ENCODE measurements at regions not wholly inside any gene's neighbourhood (a gene's known extent, or its start where the extent isn't known, plus 50 kb on each side); places are given as distances from the start of the nearest gene placed in this dataset.
"Not testable (repeated sequence)": the region's sequence is repeated elsewhere in the genome, so short reads cannot be mapped to it uniquely, and the experiment has no call there.

DNA sequence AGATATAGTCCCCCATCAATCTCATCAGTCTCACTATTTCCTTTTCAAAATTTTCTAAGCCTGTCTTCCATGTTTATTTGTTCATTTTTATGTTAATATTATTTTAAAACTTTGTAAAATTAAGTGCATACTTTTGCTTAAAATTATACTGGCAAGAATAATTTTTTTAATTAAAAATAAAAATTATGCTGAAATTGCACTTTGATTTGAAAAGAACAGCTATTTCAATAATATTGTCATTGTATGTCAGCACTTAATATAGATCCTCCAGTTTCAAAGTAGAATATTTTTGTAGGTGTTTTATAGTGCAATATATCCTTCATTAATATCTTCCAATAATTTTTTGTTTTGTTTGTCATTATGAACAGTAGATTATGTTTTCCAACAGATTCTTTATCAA, 99.0 kb upstream of the MAGI2 start:
- no peak for DNase-seq (ENCODE audit: low read depth)

DNA sequence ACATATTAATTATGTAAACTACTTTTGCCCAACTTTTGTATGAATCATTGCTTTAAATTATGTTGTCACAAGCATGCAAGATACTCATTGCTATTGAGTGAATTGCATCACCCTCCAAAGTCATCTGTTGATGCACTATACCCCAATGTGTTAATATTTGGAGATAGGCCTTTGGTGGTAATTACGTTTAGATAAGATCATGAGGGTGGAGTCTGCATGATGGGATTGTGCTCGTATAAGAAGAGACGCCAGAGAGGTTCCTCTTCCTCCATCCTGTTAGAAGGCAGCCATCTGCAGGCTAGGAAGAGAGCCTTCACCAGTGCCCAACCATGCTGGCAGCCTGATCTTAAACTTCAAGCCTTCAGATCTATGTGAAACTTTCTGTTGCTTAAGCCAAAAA, 95.3 kb upstream of the MAGI2 start:
- no peak for DNase-seq (ENCODE audit: low read depth)

DNA sequence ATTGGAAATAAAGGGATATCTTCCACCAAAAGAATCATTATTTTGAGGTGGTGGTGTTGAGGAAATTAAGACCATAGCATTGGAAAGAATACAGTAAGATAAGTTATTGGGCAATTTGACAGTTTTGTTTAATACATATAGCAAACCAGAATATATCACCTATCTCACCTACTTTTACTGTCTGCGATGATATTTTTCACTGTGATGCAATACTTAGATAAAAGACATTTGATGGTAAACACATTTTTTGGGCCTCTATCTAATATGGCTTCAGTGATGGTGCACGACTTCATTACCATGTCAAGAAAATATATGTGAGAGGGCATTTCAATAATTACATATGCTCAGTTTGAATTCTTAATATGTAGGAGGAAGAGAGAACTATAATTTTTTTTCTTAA, 93.7 kb upstream of the MAGI2 start:
- no peak for DNase-seq (ENCODE audit: low read depth)

DNA sequence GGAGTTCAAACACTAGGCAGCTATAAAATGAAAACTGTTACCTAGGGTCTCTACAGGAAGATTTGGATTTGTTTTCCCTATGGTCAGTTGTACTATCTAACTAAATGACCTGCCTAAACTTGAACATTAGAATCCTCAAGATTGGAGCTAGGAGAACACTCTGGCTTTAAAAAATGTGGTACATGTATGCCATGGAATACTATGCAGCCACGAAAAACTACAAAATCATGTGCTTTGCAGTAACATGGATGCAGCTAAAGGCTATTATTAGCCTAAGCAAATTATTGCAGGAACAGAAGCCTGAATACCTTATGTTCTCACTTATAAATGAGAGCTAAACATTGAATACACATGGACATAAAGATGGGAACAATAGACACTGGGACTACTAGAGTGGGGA, 87.1 kb upstream of the MAGI2 start:
- no peak for DNase-seq (ENCODE audit: low read depth)

DNA sequence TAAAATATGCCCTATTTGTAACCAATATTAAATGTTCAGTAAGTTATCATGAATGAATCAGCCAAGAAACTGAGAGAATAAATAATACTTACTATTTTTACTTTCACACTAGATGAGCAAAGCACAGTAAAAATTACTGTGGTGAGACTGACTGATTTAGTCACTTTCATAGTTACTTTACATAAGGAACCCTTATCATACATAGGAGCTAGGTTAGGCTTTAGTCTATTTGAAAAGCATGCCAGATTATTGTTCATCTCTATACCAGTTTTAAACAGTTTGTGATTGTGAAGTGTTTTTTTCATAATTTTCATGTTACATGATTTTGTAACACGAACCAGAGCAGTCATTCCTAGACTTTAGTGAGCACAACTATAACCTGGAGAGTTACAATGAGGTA, 80.7 kb upstream of the MAGI2 start:
- DNase-seq (ENCODE audit: low read depth), result no peak

DNA sequence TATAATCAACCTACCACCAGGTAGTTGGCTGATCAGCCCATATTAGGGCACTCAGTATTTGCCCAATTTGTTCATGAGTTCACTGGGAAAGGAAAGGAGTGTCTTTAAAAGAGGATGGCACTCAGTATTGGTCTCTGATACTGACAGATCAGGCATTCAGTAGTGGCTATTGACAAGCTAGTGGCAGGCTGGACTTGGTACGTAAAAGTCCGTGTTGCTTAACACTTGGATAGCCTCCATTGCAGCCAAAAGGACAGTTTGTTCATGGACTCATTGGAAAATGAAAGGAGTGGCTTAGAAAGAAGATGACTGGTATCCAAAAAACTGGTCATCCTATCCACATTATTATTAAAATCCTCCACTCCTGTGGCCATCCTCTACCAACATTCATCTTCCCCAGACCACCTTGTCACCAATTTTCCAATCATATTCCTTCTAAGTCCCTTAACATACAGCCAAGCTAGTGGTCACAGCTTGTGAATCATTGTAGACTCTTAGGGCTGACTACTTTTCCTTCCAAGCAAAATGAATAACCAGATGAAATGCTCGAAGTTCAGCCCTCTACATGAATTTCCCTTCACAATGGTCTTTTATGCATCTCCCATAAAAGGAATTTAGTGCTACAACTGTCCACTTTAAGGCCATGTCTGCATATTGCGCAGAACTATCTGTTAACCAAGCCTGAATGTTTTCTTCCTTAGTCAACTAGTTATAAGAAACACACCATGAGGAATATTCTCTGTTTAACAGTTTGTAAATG, 78.6 kb upstream of the MAGI2 start:
- peak; percentile 21 for DNase-seq (ENCODE audit: low read depth)

DNA sequence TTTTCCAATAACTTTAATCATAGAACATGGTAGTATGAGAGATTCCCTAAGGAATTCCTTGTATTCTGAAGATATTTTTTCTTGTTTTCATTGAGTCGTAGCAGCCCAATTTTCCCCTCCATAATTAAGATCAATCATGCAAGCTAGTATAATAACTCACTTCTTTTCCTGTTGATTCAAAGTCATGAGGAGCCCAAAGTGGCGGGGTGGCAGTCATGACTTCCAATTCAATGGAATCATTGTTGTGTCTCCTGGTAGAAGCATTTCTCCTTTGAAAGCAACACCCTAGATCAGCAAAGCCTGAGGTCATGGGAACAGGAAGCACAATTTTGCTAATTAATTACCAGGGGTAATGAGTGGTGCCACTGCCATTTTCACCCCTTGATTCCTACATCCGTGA, 77.6 kb upstream of the MAGI2 start:
- peak; percentile 22 for DNase-seq (ENCODE audit: low read depth)

DNA sequence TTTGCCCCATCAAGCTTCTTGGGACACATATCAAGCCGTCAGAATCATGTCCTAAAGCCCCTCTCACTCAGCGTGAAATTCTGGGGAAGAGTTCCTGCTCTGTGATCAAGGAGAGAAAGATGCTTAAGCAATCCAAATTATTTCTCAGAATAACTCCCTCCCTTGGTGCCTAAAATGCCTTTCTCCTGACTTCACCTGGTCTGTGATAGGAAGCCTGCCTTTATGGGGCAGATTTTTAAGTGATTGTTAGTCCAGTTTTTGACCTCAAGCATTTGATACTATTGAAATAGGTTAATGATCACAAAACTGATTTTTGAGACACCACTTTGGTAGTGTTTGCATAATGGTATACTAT, 76.4 kb upstream of the MAGI2 start:
- no peak for DNase-seq (ENCODE audit: low read depth)

DNA sequence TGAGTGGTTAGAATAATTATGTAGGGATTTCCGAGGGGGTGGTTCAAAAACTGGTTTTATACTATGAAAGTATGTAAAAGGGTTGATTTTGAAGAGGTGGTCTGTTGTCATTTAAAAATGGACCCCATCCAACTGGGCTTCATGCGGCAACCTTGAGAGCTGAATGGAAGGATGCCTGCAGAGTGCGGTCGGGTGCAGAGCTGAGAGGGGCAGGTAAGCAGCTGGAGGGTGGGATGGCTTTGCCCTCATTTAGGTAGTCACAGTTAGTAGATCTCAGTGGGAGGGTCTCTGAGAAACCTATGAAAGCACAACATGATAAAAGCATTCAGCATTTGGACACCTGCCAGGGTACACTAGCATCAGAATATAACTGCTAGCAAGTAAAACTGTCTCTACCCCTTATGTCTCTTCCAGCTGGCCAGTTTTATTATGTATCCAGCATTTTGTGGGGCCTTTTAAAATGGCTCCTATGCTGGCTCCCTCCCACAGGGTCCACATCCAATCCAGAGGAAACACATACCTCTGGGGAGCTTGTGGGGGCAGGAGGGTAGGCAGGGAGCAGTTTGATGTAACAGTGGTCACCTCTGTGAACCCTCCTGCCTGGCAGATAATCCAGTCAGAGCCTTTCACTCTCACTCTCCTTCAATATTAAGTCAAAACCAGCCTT, 75.9 kb upstream of the MAGI2 start:
- no peak for DNase-seq (ENCODE audit: low read depth)

DNA sequence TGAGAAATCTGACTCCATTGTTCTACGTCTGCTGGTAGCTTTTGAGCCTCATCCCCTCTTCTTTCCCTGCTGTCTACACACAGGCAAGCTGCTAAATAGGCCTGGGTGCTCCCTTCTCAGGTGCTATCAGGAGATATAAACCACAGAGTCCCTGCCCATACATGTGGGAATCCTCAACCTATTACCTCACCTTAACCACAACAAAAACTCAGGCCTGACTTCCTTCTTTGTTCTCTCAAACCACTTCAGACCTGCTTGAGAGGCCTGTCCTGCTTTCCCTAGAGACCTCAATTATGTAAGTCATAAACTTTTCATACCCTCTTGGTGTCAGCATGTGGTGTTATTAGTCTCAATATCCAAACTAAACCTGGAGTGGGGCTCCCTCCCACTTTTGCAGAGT, 75.0 kb upstream of the MAGI2 start:
- DNase-seq (ENCODE audit: low read depth), result no peak

DNA sequence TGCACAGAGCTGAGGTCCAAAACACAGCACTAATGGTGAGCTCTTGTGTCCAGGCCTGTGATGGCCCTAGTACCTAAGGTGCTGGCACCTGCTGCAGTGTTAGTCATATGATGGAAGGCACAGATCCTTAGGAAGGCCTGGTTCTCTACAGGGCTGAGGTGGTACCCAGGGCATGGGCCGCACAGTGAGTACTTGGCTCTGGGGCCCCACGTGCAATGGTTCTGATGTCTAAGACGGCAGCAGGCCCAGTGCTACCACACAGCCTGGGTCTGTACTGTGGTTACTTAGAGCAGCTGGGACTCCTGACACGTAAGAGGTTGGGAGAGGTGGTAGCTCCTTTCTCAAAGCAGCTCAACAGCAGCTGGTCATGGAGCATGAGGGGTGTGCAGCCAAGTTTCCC, 70.6 kb upstream of the MAGI2 start:
- no peak for DNase-seq (ENCODE audit: low read depth)

DNA sequence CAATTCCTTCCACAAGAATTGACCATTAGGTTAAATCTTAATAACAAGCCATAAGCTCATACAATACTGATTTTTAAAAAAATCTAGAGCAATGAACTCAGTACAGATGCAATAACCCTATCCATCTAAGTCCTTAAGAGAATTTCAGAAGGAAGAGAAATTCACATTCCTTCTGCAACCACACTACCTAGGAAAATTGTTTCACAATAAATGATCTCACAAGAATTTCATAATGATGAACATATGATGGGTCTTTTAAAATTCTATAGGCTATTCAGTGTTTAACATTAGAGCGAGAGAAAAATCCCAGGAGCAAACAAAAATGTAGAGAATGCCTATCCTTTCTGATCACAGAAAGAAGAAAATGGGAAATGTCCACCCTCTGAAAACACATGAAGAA, 70.0 kb upstream of the MAGI2 start:
- DNase-seq (ENCODE audit: low read depth), result no peak

DNA sequence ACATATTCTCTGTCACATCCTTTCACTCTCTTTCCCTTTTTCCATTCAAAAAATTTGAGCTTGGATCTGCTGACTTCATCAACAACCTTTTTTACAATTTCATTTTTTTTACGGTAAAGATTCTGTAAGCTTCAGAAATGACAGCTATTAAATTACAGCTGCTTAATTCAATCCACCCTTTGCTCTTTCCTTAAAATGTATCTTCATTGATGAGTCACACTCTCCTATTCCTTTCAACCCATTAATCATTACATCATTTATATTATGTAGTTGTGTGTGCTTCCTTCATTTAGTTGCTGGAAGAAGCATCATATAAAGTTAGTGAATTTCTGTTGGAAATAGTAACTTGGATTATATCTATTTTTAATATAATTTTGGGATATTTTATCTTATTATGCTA, 67.1 kb upstream of the MAGI2 start:
- no peak for DNase-seq (ENCODE audit: low read depth)

DNA sequence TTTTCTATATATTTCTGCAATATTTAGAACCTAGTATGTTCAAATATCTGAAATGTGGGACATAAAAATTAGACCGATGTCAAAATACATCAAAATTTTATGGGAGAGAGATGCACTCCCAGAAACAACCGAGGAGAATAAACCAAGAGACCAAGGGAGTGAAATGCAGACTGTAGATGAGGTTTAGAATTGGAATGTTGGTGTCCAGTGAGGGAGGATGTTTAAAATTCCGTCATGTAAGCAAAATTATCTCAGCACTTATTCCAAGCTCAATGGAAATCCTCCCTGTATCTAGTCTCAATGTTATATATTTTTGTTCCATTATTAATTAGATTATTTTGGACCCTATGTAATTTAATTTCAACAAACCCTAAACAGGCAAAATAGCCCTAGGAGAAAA, 61.9 kb upstream of the MAGI2 start:
- DNase-seq (ENCODE audit: low read depth), result no peak

DNA sequence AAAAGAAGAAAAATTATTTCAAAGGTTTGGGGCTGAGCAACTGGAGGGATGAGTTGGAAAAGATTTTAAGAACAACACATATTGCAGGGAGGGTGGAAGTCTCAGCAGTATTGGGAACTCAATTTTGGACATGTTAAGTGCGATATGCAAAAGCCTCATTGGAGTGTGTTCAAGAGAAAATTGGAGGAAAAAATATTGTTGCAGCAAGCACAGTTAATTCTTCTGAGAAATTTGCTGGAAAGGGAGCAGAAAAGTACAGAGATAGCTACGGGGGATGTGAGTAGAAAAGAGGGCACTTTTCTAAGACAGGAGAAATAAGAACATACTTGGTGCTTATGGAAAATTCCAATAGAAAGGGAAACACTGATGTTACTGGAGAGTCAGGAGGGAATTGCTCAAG, 59.8 kb upstream of the MAGI2 start:
- DNase-seq (ENCODE audit: low read depth), result no peak

DNA sequence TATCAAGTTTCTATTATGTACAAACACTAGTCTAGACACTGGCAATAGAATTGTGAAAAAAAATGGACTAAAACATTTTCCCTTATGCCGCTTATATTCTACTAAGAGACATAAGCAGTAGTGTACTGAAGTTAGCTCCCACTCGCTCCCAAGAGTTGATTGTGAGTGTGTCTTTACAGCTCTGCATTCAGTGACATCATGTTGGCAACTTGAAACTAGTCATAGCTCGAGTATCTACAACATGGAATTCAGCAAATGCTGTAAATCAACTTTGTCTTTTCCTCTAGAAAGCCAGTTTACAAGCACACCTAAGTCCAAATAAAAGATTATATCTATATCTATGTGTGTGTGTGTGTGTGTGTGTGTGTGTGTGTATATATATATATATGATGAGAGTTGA, 58.8 kb upstream of the MAGI2 start:
- DNase-seq (ENCODE audit: low read depth), result no peak

DNA sequence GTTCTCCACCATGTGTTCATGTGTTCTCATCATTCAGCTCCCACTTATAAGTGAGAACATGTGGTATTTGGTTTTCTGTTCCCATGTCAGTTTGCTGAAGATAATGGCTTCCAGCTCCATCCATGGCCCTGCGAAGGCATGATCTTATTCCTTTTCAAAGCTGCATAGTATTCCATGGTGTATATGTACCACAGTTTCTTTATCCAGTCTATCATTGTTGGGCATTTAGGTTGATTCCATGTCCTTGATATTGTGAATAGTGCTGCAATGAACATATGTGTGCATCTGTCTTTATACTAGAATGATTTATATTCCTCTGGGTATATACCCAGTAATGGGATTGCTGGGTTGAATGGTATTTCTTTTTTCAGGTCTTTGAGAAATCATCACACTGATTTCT, 57.6 kb upstream of the MAGI2 start:
- not testable (repeated sequence) for DNase-seq (ENCODE audit: low read depth)

DNA sequence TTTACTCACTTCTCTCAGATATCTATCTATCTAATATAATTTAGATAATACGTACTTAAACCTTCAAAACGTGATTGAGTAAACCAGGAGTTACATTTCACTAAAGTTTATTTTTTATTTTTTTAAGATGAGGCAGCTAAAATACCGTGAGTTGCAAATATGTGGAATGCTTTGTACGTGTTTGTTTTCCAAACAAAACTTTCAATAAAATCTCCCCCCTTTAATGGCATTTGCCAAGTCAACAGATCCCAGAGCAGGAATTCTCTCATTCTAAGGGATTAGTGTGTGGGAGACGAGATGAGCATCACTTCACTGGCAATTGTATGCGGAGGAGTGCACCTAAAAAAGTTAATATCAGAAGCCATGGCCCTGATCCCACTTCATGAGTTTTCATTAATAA, 53.7 kb upstream of the MAGI2 start:
- no peak for DNase-seq (ENCODE audit: low read depth)

DNA sequence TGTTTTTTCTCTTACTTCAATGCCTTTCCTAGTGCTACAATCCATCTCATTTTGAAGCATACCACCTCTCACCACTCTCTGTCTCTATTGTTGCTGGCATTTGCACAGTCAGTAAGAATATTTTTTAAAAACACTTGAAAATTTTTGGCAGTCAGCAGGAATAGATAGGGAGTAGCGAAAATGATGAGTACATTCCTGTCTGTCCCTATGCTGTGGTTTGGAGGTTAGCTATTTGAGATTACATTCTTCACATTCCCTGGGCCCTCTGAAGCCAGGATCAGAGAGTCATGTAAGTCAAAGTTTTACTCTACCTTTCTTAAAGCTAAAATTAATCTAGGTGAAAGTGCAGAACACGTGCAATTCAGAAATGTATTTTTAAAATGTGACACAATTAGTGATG, 53.0 kb upstream of the MAGI2 start:
- no peak for DNase-seq (ENCODE audit: low read depth)

DNA sequence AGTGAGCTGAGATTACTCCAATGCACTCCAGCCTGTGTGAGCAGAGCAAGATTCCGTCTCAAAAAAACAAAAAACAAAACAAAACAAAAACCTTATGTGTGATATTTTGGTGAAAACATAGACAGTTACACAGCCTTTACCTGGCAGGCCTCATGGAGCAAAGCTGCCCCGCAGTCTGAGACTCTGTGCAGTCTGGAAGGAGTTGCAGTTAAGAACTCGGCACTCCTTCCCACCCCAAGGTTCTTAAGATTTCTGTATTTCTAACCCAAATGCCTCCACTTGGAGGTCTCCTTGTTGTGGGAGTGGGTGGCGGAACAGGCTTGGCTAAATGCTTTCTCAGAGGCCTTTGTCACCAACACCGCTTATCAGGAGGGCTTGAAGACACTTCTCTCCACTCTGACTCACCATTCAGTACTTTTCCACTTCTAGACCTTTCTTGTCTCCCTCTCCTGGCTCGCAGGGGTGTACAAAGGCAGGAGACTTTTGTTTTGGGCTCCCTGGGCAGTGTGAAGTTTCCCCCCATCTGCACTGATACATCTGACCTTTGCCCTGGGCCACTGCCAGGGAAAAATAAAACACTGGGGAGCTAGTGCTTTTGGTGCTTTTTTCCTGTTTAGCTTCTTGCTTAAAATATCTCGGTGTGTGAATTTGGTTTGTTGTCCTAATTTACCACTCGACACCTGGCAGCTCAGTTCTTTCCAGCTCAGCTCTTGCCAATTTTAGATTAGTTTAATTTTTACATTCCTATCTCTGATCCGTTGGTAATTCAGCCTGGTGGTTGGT, 51.3 kb upstream of the MAGI2 start:
- no peak for DNase-seq (ENCODE audit: low read depth)

All from RPMI7951 (cell line).